Activated T-helper 2 cell treated with anti-CD3 and anti-CD28 coated beads, Interferon-gamma antibody, Interleukin-2, Interleukin-4, amounts not matched to agents 10 μg/mL and 5 μg/mL and 100 μg/mL, durations not matched to agents 14 hours and 24 hours and 36 hours (primary cell): ENCODE measurements at regions not wholly inside any gene's neighbourhood (a gene's known extent, or its start where the extent isn't known, plus 50 kb on each side); places are given as distances from the start of the nearest gene placed in this dataset.

Source experiments
- DNase-seq: peaks from one replicate; pipeline ENCODE4 v3.0.0; 2021; ENCODE audit warnings: low spot score
- H3K27ac Mint-ChIP-seq: one replicate; pipeline ENCODE4 v1.8.0; 2021; ENCODE audit warnings: mixed read lengths
- H3K27me3 Mint-ChIP-seq: one replicate; pipeline ENCODE4 v1.8.0; 2021; ENCODE audit warnings: low read depth, mixed read lengths
- H3K36me3 Mint-ChIP-seq: one replicate; pipeline ENCODE4 v1.8.0; 2021; ENCODE audit warnings: low read depth, mixed read lengths
- H3K4me1 Mint-ChIP-seq: one replicate; pipeline ENCODE4 v1.8.0; 2021; ENCODE audit warnings: low read depth, mixed read lengths
- H3K4me3 Mint-ChIP-seq: one replicate; pipeline ENCODE4 v1.8.0; 2021; ENCODE audit warnings: low read depth, mild to moderate bottlenecking, moderate library complexity, mixed read lengths
- H3K9me3 Mint-ChIP-seq: one replicate; pipeline ENCODE4 v1.8.0; 2021; ENCODE audit warnings: mixed read lengths
- intact Hi-C: fragments of 100-400 bp; cut with micrococcal nuclease; formaldehyde crosslinking; loops from one replicate; pipeline ENCODE4 v1.15.1; 2023

DNA sequence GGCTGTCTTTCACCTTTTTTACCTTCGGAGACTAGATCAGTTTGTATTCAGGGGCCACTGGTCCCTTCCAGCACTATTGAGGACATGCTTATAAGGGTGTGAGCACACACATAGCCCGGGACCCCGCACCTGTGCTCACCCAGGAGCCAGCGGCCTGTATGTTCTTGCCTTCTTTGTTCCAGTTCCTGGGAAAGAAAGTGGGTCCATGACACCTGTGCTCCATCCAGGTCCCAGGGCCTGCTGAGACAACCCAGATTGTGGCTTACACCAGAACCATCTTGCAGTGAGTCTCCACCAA lies 207.8 kb downstream of the TOMM20 start:
- intact Hi-C loops: no loop called here
- H3K9me3 Mint-ChIP-seq: peaks cover 6% of the 10 kb centered on the region
- peaks cover 11% of the 10 kb centered on the region for H3K36me3 Mint-ChIP-seq
- H3K4me3 Mint-ChIP-seq: no peak overlapping the region
- no peak overlapping the region for H3K27ac Mint-ChIP-seq
- H3K4me1 Mint-ChIP-seq: peaks cover 20% of the 10 kb centered on the region
- H3K27me3 Mint-ChIP-seq: no peaks in the 10 kb centered on the region
- no peak for DNase-seq

GRCh38 chr1:234920136-234920842 lies 208.3 kb downstream of the TOMM20 start:
- peaks cover 11% of the 10 kb centered on the region for H3K36me3 Mint-ChIP-seq
- DNase-seq: no peak
- intact Hi-C loops: no loop called here
- peaks cover 6% of the 10 kb centered on the region for H3K9me3 Mint-ChIP-seq
- H3K4me3 Mint-ChIP-seq: no peak overlapping the region
- no peaks in the 10 kb centered on the region for H3K27me3 Mint-ChIP-seq
- no peak overlapping the region for H3K27ac Mint-ChIP-seq
- H3K4me1 Mint-ChIP-seq: peaks cover 17% of the 10 kb centered on the region

DNA sequence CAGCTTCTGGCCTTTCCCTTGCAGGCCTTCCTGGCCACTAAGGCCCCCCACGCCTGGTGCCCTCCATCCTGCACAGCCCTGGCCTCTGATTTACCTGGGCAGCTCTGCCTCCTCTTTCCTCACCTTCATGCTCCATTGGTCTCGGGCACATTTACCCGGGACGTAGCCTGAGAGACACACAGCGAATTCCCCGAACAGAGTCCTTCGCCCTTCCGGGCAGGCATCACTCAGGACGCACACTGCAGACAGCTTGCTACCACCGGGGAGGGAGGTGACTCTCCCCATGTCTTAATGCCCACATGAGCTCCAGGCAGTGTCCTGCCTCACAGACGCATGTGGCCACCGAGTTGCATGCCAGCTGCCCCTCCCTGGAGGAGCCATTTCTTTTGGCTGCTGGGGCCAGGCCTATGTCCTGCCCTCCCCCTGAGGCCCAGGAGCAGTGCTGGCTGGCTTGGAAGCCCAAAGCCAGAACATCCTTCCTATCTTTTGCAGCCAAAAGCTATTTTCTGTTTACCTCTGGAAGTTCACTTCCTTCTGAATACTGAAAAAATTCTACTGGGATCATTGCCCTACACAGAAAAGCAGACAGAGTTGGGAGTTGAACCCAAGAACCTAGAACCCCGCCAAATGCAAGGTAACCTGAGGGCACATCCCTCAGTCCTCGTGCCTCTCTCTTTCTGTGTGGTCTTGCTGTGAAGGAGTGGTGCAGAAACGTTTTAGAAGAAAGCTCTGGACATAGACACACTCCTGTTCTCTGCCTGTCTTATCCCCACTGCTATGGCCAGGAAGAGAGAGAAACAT lies 209.5 kb downstream of the TOMM20 start:
- H3K27me3 Mint-ChIP-seq: no peaks in the 10 kb centered on the region
- peaks cover 9% of the 10 kb centered on the region for H3K36me3 Mint-ChIP-seq
- intact Hi-C loops: no loop called here
- no peak overlapping the region for H3K4me3 Mint-ChIP-seq
- no peak for DNase-seq
- peaks cover 12% of the 10 kb centered on the region for H3K4me1 Mint-ChIP-seq
- H3K27ac Mint-ChIP-seq: peak overlapping the region; percentile 13
- peaks cover 6% of the 10 kb centered on the region for H3K9me3 Mint-ChIP-seq

DNA sequence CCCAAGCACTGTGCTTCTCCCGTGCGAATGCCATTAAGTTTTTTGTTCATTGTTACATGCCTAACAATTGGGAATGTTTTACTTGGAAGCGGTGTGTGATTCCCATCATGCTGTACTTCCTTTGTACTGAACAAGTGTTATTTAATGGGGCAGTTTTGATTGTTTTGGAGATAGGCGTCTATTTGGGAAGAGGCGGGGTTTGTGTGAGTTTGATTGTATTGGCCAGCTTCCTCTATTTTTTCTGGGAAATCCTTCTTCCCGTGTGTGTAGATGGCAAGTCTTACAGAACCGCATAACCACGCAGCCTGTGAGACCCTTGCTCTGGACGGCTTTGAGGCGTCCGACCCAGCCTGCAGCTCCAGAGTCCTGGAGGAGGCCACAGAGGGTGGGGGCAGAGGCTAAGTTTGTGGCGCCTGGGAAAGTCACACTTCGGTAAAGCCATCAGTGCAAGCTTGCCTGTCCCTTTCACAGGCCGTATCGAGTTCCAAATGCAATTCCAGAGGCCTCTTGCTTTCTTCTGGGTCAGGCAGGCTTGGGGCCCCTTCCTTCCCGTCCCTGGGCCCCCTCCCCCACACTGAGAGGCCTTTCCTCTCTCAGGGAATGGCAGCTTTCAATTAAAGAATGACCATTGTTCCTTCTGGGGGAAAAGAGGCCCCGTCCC lies 210.3 kb downstream of the TOMM20 start:
- Mint-ChIP-seq H3K4me1 (peaks cover 4% of the 10 kb centered on the region), H3K9me3 (peaks cover 6% of the 10 kb centered on the region), H3K4me3 (no peak overlapping the region), H3K27me3 (no peaks in the 10 kb centered on the region), H3K27ac (no peak overlapping the region), H3K36me3 (peaks cover 2% of the 10 kb centered on the region)
- intact Hi-C loops: no loop called here
- DNase-seq: no peak

- Mint-ChIP-seq H3K27ac (no peak overlapping the region), H3K36me3 (no peaks in the 10 kb centered on the region), H3K4me1 (peaks cover 2% of the 10 kb centered on the region), H3K27me3 (no peaks in the 10 kb centered on the region), H3K9me3 (peaks cover 6% of the 10 kb centered on the region), H3K4me3 (no peak overlapping the region)
- intact Hi-C loops: no loop called here
- DNase-seq: no peak
Observed at GRCh38 chr1:234917495-234918180, 211.0 kb downstream of the TOMM20 start.

DNA sequence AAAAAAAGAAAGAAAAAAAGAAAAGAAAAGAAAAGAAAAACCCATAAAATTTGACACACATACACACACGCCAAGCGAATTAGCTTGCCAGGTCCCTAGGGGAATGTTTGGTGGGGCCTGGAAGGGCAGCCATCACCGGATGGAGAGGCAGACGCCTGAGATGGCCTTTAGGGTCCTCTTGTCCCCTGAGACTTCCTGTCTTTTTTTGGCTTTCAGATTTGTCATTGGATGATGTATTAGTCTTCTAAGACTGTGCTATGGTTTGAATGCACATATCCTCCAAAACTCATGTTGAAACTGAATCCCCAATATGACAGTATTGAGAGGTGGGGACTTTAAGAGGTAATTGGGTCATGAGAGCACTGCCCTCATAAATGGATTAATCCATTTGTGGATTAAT lies 211.8 kb downstream of the TOMM20 start:
- Mint-ChIP-seq H3K4me3 (no peak overlapping the region), H3K27me3 (no peaks in the 10 kb centered on the region), H3K4me1 (peaks cover 9% of the 10 kb centered on the region), H3K36me3 (no peaks in the 10 kb centered on the region), H3K27ac (no peak overlapping the region), H3K9me3 (peaks cover 6% of the 10 kb centered on the region)
- intact Hi-C loops: no loop called here
- no peak for DNase-seq

- intact Hi-C loops: no loop called here
- peaks cover 17% of the 10 kb centered on the region for H3K4me1 Mint-ChIP-seq
Observed at GRCh38 chr1:234915924-234916675, 212.5 kb downstream of the TOMM20 start.

GRCh38 chr1:234914606-234915290 lies 213.9 kb downstream of the TOMM20 start:
- Mint-ChIP-seq H3K9me3 (no peaks in the 10 kb centered on the region), H3K4me1 (peaks cover 20% of the 10 kb centered on the region)

More at GRCh38 chr1:234915924-234916675, 212.5 kb downstream of the TOMM20 start:
- peaks cover 6% of the 10 kb centered on the region for H3K9me3 Mint-ChIP-seq
- no peak overlapping the region for H3K27ac Mint-ChIP-seq
- no peaks in the 10 kb centered on the region for H3K27me3 Mint-ChIP-seq
- DNase-seq: no peak
- H3K36me3 Mint-ChIP-seq: no peaks in the 10 kb centered on the region
- H3K4me3 Mint-ChIP-seq: no peak overlapping the region

GRCh38 chr1:234913771-234914170 lies 214.9 kb downstream of the TOMM20 start:
- no peak overlapping the region for H3K27ac Mint-ChIP-seq
- H3K36me3 Mint-ChIP-seq: no peaks in the 10 kb centered on the region
- no peak overlapping the region for H3K4me3 Mint-ChIP-seq
- DNase-seq: no peak
- no peaks in the 10 kb centered on the region for H3K9me3 Mint-ChIP-seq
- intact Hi-C loops: no loop called here
- no peaks in the 10 kb centered on the region for H3K27me3 Mint-ChIP-seq
- H3K4me1 Mint-ChIP-seq: peaks cover 20% of the 10 kb centered on the region

More at GRCh38 chr1:234914606-234915290, 213.9 kb downstream of the TOMM20 start:
- intact Hi-C loops: no loop called here
- Mint-ChIP-seq H3K4me3 (no peak overlapping the region), H3K36me3 (no peaks in the 10 kb centered on the region), H3K27ac (no peak overlapping the region), H3K27me3 (no peaks in the 10 kb centered on the region)
- no peak for DNase-seq

- Mint-ChIP-seq H3K36me3 (no peaks in the 10 kb centered on the region), H3K27ac (no peak overlapping the region), H3K4me3 (no peak overlapping the region), H3K4me1 (peaks cover 20% of the 10 kb centered on the region), H3K9me3 (no peaks in the 10 kb centered on the region), H3K27me3 (no peaks in the 10 kb centered on the region)
- intact Hi-C loops: no loop called here
- no peak for DNase-seq
Observed at GRCh38 chr1:234913278-234913649, 215.4 kb downstream of the TOMM20 start.

- Mint-ChIP-seq H3K4me3 (no peak overlapping the region), H3K9me3 (no peaks in the 10 kb centered on the region), H3K27me3 (no peaks in the 10 kb centered on the region), H3K36me3 (no peaks in the 10 kb centered on the region), H3K27ac (no peak overlapping the region), H3K4me1 (peaks cover 20% of the 10 kb centered on the region)
- intact Hi-C loops: no loop called here
- DNase-seq: no peak
Observed at GRCh38 chr1:234912548-234913277, 215.9 kb downstream of the TOMM20 start.
